Upper lobe of right lung (tissue), 1 donor: ENCODE measurements at regions not wholly inside any gene's neighbourhood (a gene's known extent, or its start where the extent isn't known, plus 50 kb on each side); places are given as distances from the start of the nearest gene placed in this dataset.
"Not testable (repeated sequence)": the region's sequence is repeated elsewhere in the genome, so short reads cannot be mapped to it uniquely, and the experiment has no call there.

Experiments
- ATAC-seq: fragments of 200-7000 bp; cut with Tn5 transposase; one replicate; pipeline ENCODE4 v1.9.1; 2020; ENCODE audit warnings: mild to moderate bottlenecking, moderate library complexity
- DNase-seq: peaks from one replicate; pipeline ENCODE4 v3.0.0-alpha.2; 2020
- H3K27ac ChIP-seq: fragments of 200-600 bp; one replicate; pipeline ENCODE4 v1.8.0; 2022
- H3K27me3 ChIP-seq: fragments of 200-600 bp; one replicate; pipeline ENCODE4 v1.8.0; 2022; ENCODE audit warnings: mild to moderate bottlenecking
- H3K36me3 ChIP-seq: fragments of 200-600 bp; one replicate; pipeline ENCODE4 v1.8.0; 2022
- H3K4me1 ChIP-seq: fragments of 200-600 bp; one replicate; pipeline ENCODE4 v1.8.0; 2022
- H3K4me3 ChIP-seq: fragments of 200-600 bp; one replicate; pipeline ENCODE4 v1.8.0; 2022; ENCODE audit warnings: mild to moderate bottlenecking
- H3K9me3 ChIP-seq: fragments of 200-600 bp; one replicate; pipeline ENCODE4 v1.8.0; 2022
- CTCF ChIP-seq: fragments of 200-600 bp; IDR thresholded peaks from one replicate; pipeline ENCODE4 v1.8.0; 2022; ENCODE audit warnings: antibody characterized with exemption
- intact Hi-C: fragments of 100-400 bp; cut with DNase I; formaldehyde crosslinking; loops from one replicate; pipeline ENCODE4 v1.11.0; 2022
- donor health status: DM: no; HTN: yes; CAD: no; lungs with severe emphysema.

DNA sequence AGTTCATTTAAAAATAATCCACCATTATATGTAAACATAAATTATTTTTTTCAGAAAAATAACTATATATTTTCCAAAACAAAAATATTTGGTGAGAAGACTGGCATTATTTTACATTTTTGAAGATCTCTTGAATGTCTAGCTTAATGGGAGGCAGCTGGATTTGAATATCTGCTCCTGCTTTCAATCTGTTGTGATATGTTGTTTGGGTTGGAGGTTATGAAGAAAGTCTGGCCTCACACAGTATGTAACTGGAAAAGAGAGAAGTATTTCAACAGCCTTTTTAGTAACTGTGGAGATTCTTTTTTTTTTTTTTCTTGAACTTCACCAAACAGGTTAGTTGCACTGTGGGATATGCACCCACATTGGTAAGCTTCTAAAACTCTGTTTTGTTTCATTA, 84.7 kb upstream of the SLIT3 start:
- intact Hi-C loops, result no loop called here
- no peaks in the 10 kb centered on the region for H3K36me3 ChIP-seq
- TF ChIP-seq CTCF, result no peak
- H3K27me3 ChIP-seq, result no peaks in the 10 kb centered on the region
- DNase-seq, result no peak
- ATAC-seq, result no peak
- no peaks in the 10 kb centered on the region for H3K4me1 ChIP-seq
- no peak overlapping the region for H3K27ac ChIP-seq
- H3K9me3 ChIP-seq, result no peaks in the 10 kb centered on the region
- no peak overlapping the region for H3K4me3 ChIP-seq

DNA sequence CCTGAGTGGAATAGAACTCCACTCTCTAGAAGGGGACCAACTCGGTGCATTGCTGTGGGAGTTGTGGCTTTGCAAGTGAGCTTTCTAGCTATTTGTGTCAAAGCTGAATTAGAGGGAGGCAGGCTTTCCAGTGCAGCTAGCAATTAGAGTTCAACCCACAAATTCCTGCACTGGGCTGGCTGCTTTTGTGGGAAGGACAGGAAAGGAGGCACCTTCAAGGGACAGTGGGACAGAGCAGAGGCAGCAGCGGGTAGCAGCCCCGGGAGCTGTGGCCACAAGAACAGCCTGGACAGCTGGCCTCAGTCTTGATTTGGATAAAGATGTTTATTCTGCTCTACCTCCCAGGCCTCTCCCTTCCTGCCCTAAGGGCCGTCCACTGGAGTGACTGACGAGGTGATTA, 83.7 kb upstream of the SLIT3 start:
- no peaks in the 10 kb centered on the region for H3K4me1 ChIP-seq
- H3K36me3 ChIP-seq, result no peaks in the 10 kb centered on the region
- H3K9me3 ChIP-seq, result no peaks in the 10 kb centered on the region
- H3K4me3 ChIP-seq, result no peak overlapping the region
- ATAC-seq (no peak), DNase-seq (no peak)
- H3K27me3 ChIP-seq, result no peaks in the 10 kb centered on the region
- no peak for TF ChIP-seq CTCF
- intact Hi-C loops, result no loop called here
- H3K27ac ChIP-seq, result no peak overlapping the region

DNA sequence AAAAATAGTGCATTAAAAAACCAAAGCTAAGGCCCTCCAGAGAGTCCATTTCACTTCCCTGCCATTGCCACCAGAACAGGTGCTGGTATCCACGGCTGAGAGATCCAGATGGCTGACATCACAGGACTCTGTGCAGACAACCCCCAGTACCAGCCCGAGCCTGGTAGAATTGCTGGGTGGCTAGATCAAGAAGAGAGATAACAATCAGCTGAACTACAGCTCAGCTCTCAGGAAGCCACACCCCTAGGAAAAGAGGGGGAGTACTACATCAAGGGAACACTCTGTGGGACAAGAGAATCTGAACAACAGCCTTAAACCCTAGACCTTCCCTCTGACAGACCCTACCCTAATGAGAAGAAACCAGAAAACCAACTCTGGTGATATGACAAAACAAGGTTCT, 73.8 kb upstream of the SLIT3 start:
- H3K4me1 ChIP-seq, result no peaks in the 10 kb centered on the region
- H3K36me3 ChIP-seq, result no peaks in the 10 kb centered on the region
- no peaks in the 10 kb centered on the region for H3K9me3 ChIP-seq
- H3K27me3 ChIP-seq, result no peaks in the 10 kb centered on the region
- no peak overlapping the region for H3K4me3 ChIP-seq
- no peak for TF ChIP-seq CTCF
- no peak overlapping the region for H3K27ac ChIP-seq
- intact Hi-C loops, result no loop called here
- no peak for DNase-seq
- no peak for ATAC-seq

GRCh38 chr5:169374111-169374510, 73.2 kb upstream of the SLIT3 start:
- intact Hi-C loops, result no loop called here
- Histone ChIP-seq H3K36me3 (no peaks in the 10 kb centered on the region), H3K9me3 (no peaks in the 10 kb centered on the region), H3K4me1 (no peaks in the 10 kb centered on the region), H3K27me3 (no peaks in the 10 kb centered on the region), H3K27ac (no peak overlapping the region), H3K4me3 (no peak overlapping the region)
- no peak for DNase-seq
- TF ChIP-seq CTCF, result no peak
- ATAC-seq, result no peak

DNA sequence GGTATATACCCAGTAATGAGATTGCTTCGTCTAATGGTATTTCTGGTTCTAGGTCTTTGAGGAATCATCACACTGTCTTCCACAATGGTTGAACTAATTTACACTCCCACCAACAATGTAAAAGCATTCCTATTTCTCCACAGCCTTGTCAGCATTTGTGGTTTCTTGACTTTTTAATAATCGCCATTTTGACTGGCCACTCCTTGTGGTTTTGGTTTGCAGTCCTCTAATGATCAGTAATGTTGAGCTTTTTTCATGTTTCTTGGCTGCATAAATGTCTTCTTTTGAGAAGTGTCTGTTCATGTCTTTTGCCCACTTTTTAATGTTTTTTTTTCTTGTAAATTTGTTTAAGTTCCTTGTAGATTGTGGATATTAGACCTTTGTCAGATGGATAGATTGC, 70.9 kb upstream of the SLIT3 start:
- H3K9me3 ChIP-seq, DNase-seq, H3K36me3 ChIP-seq, H3K27ac ChIP-seq, H3K27me3 ChIP-seq, intact Hi-C loops, H3K4me1 ChIP-seq, ATAC-seq, H3K4me3 ChIP-seq: not testable (repeated sequence)

GRCh38 chr5:169369130-169369529, 68.2 kb upstream of the SLIT3 start:
- H3K27me3 ChIP-seq, result no peaks in the 10 kb centered on the region
- no peaks in the 10 kb centered on the region for H3K4me1 ChIP-seq
- DNase-seq, result no peak
- H3K4me3 ChIP-seq, result no peak overlapping the region
- no peak for ATAC-seq
- no peak for TF ChIP-seq CTCF
- no peak overlapping the region for H3K27ac ChIP-seq
- intact Hi-C loops, result no loop called here
- H3K9me3 ChIP-seq, result no peaks in the 10 kb centered on the region
- no peaks in the 10 kb centered on the region for H3K36me3 ChIP-seq
